Kidney epithelial cell (primary cell): ENCODE measurements at regions not wholly inside any gene's neighbourhood (a gene's known extent, or its start where the extent isn't known, plus 50 kb on each side); places are given as distances from the start of the nearest gene placed in this dataset.

Experiments
- DNase-seq: peaks from one replicate; pipeline ENCODE4 v3.0.0-alpha.2; 2010; ENCODE audit warnings: low read depth
- H3K27me3 ChIP-seq: 2 replicates; pipeline ENCODE4 v1.6.0; 2011; ENCODE audit warnings: low read length; ENCODE audit not compliant: control insufficient read depth, insufficient read depth
- H3K36me3 ChIP-seq: 2 replicates; pipeline ENCODE4 v1.5.1; 2011; ENCODE audit warnings: low read length; ENCODE audit not compliant: control insufficient read depth, insufficient read depth
- H3K4me3 ChIP-seq: 2 replicates; pipeline ENCODE4 v1.5.1; 2011; ENCODE audit warnings: low read depth, mild to moderate bottlenecking, control low read depth, low read length
- CTCF ChIP-seq: IDR thresholded peaks from 2 replicates; pipeline ENCODE4 v1.5.1; 2011; ENCODE audit warnings: mild to moderate bottlenecking, moderate library complexity, low read length, control low read depth, inconsistent platforms; ENCODE audit not compliant: insufficient read depth, poor library complexity, severe bottlenecking

GRCh38 chr1:115214098-115214497 lies 124.0 kb downstream of the NGF start:
- no peak for TF ChIP-seq CTCF
- no peaks in the 10 kb centered on the region for H3K36me3 ChIP-seq
- DNase-seq, result no peak
- H3K27me3 ChIP-seq, result no peaks in the 10 kb centered on the region
- H3K4me3 ChIP-seq, result no peak overlapping the region

GRCh38 chr1:115213130-115213529 lies 123.8 kb upstream of the TSPAN2 start:
- H3K36me3 ChIP-seq, result no peaks in the 10 kb centered on the region
- no peak for TF ChIP-seq CTCF
- H3K4me3 ChIP-seq, result no peak overlapping the region
- DNase-seq, result no peak
- no peaks in the 10 kb centered on the region for H3K27me3 ChIP-seq

- no peak for DNase-seq
- no peak overlapping the region for H3K4me3 ChIP-seq
Measured at GRCh38 chr1:115211071-115211745, 121.9 kb upstream of the TSPAN2 start.

GRCh38 chr1:115210302-115210711 lies 121.0 kb upstream of the TSPAN2 start:
- Histone ChIP-seq H3K27me3 (no peaks in the 10 kb centered on the region), H3K36me3 (no peaks in the 10 kb centered on the region), H3K4me3 (no peak overlapping the region)
- TF ChIP-seq CTCF, result no peak
- no peak for DNase-seq

More at GRCh38 chr1:115211071-115211745, 121.9 kb upstream of the TSPAN2 start:
- no peaks in the 10 kb centered on the region for H3K36me3 ChIP-seq
- no peak for TF ChIP-seq CTCF
- no peaks in the 10 kb centered on the region for H3K27me3 ChIP-seq

- H3K4me3 ChIP-seq, result no peak overlapping the region
- no peaks in the 10 kb centered on the region for H3K36me3 ChIP-seq
- no peak for DNase-seq
- TF ChIP-seq CTCF, result no peak
- no peaks in the 10 kb centered on the region for H3K27me3 ChIP-seq
Measured at GRCh38 chr1:115204513-115204912, 115.2 kb upstream of the TSPAN2 start.

- Histone ChIP-seq H3K36me3 (no peaks in the 10 kb centered on the region), H3K4me3 (no peak overlapping the region), H3K27me3 (no peaks in the 10 kb centered on the region)
- no peak for TF ChIP-seq CTCF
- no peak for DNase-seq
Measured at GRCh38 chr1:115203287-115203686, 114.0 kb upstream of the TSPAN2 start.
